Body of pancreas (tissue), 4 donors: ENCODE measurements at regions not wholly inside any gene's neighbourhood (a gene's known extent, or its start where the extent isn't known, plus 50 kb on each side); places are given as distances from the start of the nearest gene placed in this dataset.

Experiments used
- POLR2A ChIP-seq, 3 donors: fragments of 450-650 bp; IDR thresholded peaks; one replicate each; pipeline ENCODE4 v1.6.1; 2016; ENCODE audit warnings: antibody characterized with exemption in 3 of 3, mild to moderate bottlenecking in 2 of 3
- TF ChIP-seq, protein P1 (sequence below), 7 experiments: fragments of 450-650 bp in 4 of 7; fragments of 200-600 bp in 3 of 7; sonication (generic) in 3 of 7; IDR thresholded peaks; one replicate each; pipeline ENCODE4 v1.5.1; 2016 to 2019; ENCODE audit warnings: antibody characterized with exemption in 7 of 7

DNA sequence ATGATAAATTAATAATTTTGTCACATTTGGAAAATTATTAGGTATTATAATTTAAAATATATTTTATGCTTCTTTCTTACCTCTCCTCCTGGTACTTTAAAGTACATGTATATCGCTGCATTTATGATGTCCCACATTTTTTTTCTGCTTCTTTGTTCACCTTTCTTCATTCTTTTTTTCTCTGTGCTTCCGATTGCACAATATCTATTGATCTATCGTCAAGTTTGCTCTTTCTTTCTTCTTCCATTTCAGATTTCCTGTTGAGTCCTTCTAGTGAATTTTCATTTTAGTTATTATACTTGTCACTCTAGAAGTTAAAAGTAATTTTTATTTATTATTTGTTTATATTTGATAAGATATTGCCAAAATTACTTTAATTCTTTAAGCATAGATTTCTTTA is 441.0 kb upstream of the HS3ST5 start:
- no peak for TF ChIP-seq POLR2A (IDR thresholded peaks at IDR 0.05)
- TF ChIP-seq, protein P1, sequence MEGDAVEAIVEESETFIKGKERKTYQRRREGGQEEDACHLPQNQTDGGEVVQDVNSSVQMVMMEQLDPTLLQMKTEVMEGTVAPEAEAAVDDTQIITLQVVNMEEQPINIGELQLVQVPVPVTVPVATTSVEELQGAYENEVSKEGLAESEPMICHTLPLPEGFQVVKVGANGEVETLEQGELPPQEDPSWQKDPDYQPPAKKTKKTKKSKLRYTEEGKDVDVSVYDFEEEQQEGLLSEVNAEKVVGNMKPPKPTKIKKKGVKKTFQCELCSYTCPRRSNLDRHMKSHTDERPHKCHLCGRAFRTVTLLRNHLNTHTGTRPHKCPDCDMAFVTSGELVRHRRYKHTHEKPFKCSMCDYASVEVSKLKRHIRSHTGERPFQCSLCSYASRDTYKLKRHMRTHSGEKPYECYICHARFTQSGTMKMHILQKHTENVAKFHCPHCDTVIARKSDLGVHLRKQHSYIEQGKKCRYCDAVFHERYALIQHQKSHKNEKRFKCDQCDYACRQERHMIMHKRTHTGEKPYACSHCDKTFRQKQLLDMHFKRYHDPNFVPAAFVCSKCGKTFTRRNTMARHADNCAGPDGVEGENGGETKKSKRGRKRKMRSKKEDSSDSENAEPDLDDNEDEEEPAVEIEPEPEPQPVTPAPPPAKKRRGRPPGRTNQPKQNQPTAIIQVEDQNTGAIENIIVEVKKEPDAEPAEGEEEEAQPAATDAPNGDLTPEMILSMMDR (IDR thresholded peaks at IDR 0.05): no peak
